ENCODE measurements at regions not wholly inside any gene's neighbourhood (a gene's known extent, or its start where the extent isn't known, plus 50 kb on each side); places are given as distances from the start of the nearest gene placed in this dataset.
"Not testable (repeated sequence)": the region's sequence is repeated elsewhere in the genome, so short reads cannot be mapped to it uniquely, and the experiment has no call there.

DNA sequence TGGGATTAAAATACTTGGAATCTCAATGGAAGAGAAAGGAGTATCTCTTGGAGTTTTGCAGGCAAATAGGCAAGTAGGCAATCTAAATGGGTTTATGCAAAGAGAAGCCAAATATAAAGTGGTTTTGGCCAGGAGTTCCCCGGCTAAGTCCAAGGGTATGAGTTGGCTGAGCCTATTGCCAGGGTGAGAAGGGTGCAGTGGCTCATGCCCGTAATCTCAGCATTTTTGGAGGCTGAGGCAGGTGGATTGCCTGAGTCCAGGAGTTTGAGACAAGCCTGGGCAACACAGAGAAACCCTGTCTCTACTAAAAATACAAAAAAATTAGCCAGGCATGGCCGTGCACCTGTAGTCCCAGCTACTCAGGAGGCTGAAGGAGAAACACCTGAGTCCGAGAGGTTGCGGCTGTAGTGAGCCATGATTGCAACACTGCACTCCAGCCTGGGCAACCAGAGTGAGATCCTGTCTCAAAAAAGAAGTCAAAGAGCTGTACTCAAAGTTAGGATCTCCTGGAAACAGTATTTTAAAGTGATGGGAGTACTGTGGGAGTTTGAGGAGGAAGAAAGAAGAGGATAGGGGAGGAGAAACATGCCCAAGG lies 130.4 kb upstream of the RAB18 start:
- no peak for TF ChIP-seq POU2F2 (IDR thresholded peaks at IDR 0.05; ENCODE audit: low read depth, low read length)
- TF ChIP-seq POLR2AphosphoS5 (IDR thresholded peaks at IDR 0.05; ENCODE audit: low read depth, low read length), result no peak
- TF ChIP-seq PAX5 (IDR thresholded peaks at IDR 0.05; ENCODE audit: insufficient read depth, low read length, severe bottlenecking), result no peak
- no peak for TF ChIP-seq TAF1 (IDR thresholded peaks at IDR 0.05; ENCODE audit: low read depth, low read length)
- TF ChIP-seq SPI1 (IDR thresholded peaks at IDR 0.05; ENCODE audit: low read depth, low read length), result no peak
- TF ChIP-seq POLR2A (IDR thresholded peaks at IDR 0.05; ENCODE audit: low read depth, low read length), result no peak
- no peak for FAIRE-seq
- no peak for DNase-seq (ENCODE audit: insufficient read length, low spot score)

DNA sequence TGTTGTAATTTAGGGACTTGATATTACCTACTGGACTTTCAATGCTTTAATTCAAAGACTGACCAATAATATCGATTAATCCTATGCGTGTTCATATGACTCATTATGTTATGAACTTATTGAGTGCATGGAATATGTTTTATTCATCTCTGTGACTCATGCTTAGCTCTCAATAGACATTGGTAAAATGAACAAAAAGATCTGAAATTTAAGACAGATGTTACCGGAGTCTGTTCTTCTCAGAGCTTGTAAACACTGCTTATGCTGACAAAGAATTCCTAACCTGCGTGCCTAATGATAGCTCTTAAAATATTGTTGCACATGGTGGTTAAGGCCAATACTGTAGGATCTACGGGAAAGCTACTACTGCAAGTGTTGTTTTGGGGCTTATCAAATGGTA lies 131.5 kb upstream of the ACBD5 start:
- FAIRE-seq (no peak), DNase-seq (ENCODE audit: insufficient read length, low spot score) (no peak)
- TF ChIP-seq POLR2A (IDR thresholded peaks at IDR 0.05; ENCODE audit: low read depth, low read length), result no peak
- TF ChIP-seq PAX5 (IDR thresholded peaks at IDR 0.05; ENCODE audit: insufficient read depth, low read length, severe bottlenecking), result no peak
- no peak for TF ChIP-seq POLR2AphosphoS5 (IDR thresholded peaks at IDR 0.05; ENCODE audit: low read depth, low read length)
- no peak for TF ChIP-seq POU2F2 (IDR thresholded peaks at IDR 0.05; ENCODE audit: low read depth, low read length)

GRCh38 chr10:27371375-27371774 lies 130.8 kb upstream of the ACBD5 start:
- not testable (repeated sequence) for FAIRE-seq; DNase-seq (ENCODE audit: insufficient read length, low spot score)

GRCh38 chr10:27369880-27370279 lies 129.3 kb upstream of the ACBD5 start:
- no peak for TF ChIP-seq PAX5 (IDR thresholded peaks at IDR 0.05; ENCODE audit: insufficient read depth, low read length, severe bottlenecking)
- no peak for TF ChIP-seq POU2F2 (IDR thresholded peaks at IDR 0.05; ENCODE audit: low read depth, low read length)
- TF ChIP-seq POLR2A (IDR thresholded peaks at IDR 0.05; ENCODE audit: low read depth, low read length), result no peak
- no peak for TF ChIP-seq POLR2AphosphoS5 (IDR thresholded peaks at IDR 0.05; ENCODE audit: low read depth, low read length)
- TF ChIP-seq TAF1 (IDR thresholded peaks at IDR 0.05; ENCODE audit: low read depth, low read length), result no peak
- no peak for TF ChIP-seq SPI1 (IDR thresholded peaks at IDR 0.05; ENCODE audit: low read depth, low read length)
- DNase-seq (ENCODE audit: insufficient read length, low spot score) (no peak), FAIRE-seq (no peak)

GRCh38 chr10:27368706-27369105 lies 128.1 kb upstream of the ACBD5 start:
- TF ChIP-seq POLR2A (IDR thresholded peaks at IDR 0.05; ENCODE audit: low read depth, low read length) (no peak), POU2F2 (IDR thresholded peaks at IDR 0.05; ENCODE audit: low read depth, low read length) (no peak), PAX5 (IDR thresholded peaks at IDR 0.05; ENCODE audit: insufficient read depth, low read length, severe bottlenecking) (no peak), SPI1 (IDR thresholded peaks at IDR 0.05; ENCODE audit: low read depth, low read length) (no peak), POLR2AphosphoS5 (IDR thresholded peaks at IDR 0.05; ENCODE audit: low read depth, low read length) (no peak), TAF1 (IDR thresholded peaks at IDR 0.05; ENCODE audit: low read depth, low read length) (no peak)
- DNase-seq (ENCODE audit: insufficient read length, low spot score) (no peak), FAIRE-seq (no peak)

- TF ChIP-seq POU2F2 (IDR thresholded peaks at IDR 0.05; ENCODE audit: low read depth, low read length) (no peak), TAF1 (IDR thresholded peaks at IDR 0.05; ENCODE audit: low read depth, low read length) (no peak), SPI1 (IDR thresholded peaks at IDR 0.05; ENCODE audit: low read depth, low read length) (no peak), POLR2A (IDR thresholded peaks at IDR 0.05; ENCODE audit: low read depth, low read length) (no peak), PAX5 (IDR thresholded peaks at IDR 0.05; ENCODE audit: insufficient read depth, low read length, severe bottlenecking) (no peak), POLR2AphosphoS5 (IDR thresholded peaks at IDR 0.05; ENCODE audit: low read depth, low read length) (no peak)
- FAIRE-seq (no peak), DNase-seq (ENCODE audit: insufficient read length, low spot score) (no peak)
Measured at GRCh38 chr10:27366769-27367168, 126.2 kb upstream of the ACBD5 start.

DNA sequence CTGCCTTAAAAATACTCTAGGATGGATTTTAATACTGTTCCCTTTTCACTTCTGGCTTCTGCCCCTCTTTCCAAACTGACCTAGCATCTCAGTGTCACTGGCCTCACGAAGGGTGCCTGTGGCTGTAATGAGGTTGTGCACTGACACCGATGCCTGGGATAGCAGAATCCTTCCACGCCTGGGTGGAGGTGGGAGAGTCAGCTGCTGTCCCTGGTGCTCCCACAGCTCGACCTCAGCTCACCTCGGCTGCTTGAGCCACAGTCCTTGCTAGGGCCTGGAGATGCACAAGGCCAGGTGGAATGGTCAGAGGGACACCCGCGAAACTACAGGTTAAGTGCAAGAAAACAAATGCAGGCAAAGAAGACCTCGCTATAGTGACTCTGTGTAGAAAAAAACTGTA lies 123.4 kb upstream of the ACBD5 start:
- TF ChIP-seq TAF1 (IDR thresholded peaks at IDR 0.05; ENCODE audit: low read depth, low read length) (no peak), SPI1 (IDR thresholded peaks at IDR 0.05; ENCODE audit: low read depth, low read length) (no peak), POU2F2 (IDR thresholded peaks at IDR 0.05; ENCODE audit: low read depth, low read length) (no peak), PAX5 (IDR thresholded peaks at IDR 0.05; ENCODE audit: insufficient read depth, low read length, severe bottlenecking) (no peak)
- FAIRE-seq, result peak; percentile 43
- DNase-seq (ENCODE audit: insufficient read length, low spot score), result no peak

DNA sequence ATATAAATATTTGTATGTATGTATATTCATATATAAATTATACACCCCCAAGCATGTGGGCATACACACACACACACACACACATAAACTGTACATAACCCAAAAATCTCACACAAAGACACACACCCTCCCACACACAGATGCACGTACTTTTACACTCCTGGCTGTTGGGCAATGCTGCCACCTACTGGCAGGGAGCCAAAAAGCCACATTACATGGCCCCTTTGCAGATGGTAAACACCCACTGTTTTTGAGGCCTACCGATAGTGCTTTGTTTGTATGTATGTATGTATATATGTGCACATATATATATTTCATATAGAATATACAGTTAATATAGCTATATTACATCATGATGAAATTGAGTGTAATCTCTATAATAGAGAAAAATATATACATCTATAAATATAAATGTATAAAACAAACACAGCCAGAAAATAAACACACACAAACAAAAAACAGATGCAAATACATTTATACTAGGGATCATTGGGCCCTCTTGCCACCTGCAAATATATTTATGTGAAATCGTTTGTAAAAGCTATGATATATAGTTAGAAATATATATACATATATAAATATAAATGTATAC lies 120.1 kb upstream of the ACBD5 start:
- TF ChIP-seq SPI1 (IDR thresholded peaks at IDR 0.05; ENCODE audit: low read depth, low read length) (no peak), POU2F2 (IDR thresholded peaks at IDR 0.05; ENCODE audit: low read depth, low read length) (0 out of 2 replicates have a peak, but pooled peaks have one; percentile 35)
- DNase-seq (ENCODE audit: insufficient read length, low spot score) (peak; percentile 32), FAIRE-seq (peak; percentile 98)

DNA sequence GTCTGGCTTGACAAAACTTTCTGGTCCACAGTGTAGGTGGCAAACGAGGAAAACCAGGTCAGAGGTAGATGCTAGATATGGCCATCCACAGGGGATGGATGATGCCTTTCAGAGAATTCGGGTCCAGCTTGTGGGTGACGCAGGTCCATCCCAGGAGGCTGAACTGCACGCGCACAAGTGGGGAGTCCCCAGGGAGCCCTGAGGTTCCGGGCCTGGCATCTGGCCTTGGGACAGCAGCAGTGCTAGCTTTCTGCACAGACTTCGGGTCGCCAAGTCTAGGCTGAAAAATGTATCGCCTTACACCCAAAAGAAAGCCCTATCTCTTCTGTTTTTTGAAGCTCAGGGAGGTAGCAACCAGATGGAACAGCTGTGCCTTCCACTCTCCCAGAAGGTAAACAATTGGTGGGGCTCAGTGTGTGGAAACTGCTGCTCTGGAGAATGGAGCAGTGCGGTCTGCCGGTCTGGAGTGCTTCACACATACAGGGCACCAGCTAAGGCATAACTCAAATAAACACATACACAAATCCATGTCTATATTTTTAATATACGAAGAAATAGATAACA lies 119.3 kb upstream of the ACBD5 start:
- no peak for DNase-seq (ENCODE audit: insufficient read length, low spot score)
- FAIRE-seq, result no peak
- TF ChIP-seq SPI1 (IDR thresholded peaks at IDR 0.05; ENCODE audit: low read depth, low read length), result no peak

DNA sequence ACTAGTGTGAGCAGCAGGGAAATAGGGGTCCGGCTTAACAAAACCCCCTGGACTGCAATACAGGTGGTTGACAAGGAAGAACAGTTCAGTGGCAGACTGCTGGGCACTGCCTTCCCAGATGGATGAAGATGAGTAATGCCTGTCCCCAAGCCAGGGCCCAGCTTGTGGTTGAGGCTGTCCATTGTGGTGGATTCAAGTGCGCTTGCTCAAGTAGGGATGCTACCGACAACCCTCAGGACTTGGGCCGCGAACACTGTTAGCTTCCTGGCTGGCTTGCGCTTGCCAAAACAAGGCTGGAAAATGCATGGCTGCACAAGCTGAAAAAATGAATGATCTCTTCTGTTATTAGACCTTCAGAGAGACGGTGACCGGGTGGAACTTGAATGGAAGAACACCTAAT lies 116.1 kb upstream of the ACBD5 start:
- DNase-seq (ENCODE audit: insufficient read length, low spot score) (no peak), FAIRE-seq (no peak)
- TF ChIP-seq SPI1 (IDR thresholded peaks at IDR 0.05; ENCODE audit: low read depth, low read length) (no peak), POLR2A (IDR thresholded peaks at IDR 0.05; ENCODE audit: low read depth, low read length) (no peak), POU2F2 (IDR thresholded peaks at IDR 0.05; ENCODE audit: low read depth, low read length) (no peak), POLR2AphosphoS5 (IDR thresholded peaks at IDR 0.05; ENCODE audit: low read depth, low read length) (no peak), TAF1 (IDR thresholded peaks at IDR 0.05; ENCODE audit: low read depth, low read length) (no peak), PAX5 (IDR thresholded peaks at IDR 0.05; ENCODE audit: insufficient read depth, low read length, severe bottlenecking) (no peak)
